Chondrocyte (in vitro differentiated cells): ENCODE measurements at regions not wholly inside any gene's neighbourhood (a gene's known extent, or its start where the extent isn't known, plus 50 kb on each side); places are given as distances from the start of the nearest gene placed in this dataset.

ENCODE experiments used
- DNase-seq: peaks from one replicate; pipeline ENCODE4 v3.0.0; 2021; ENCODE audit warnings: mixed read lengths, low spot score
- H3K27ac Mint-ChIP-seq: one replicate; pipeline ENCODE4 v1.8.0; 2021; ENCODE audit warnings: mild to moderate bottlenecking, moderate library complexity, mixed read lengths; ENCODE audit not compliant: unreplicated experiment
- H3K27me3 Mint-ChIP-seq: 2 replicates; pipeline ENCODE4 v1.8.0; 2021; ENCODE audit warnings: low read depth, mixed read lengths
- H3K36me3 Mint-ChIP-seq: 2 replicates; pipeline ENCODE4 v1.8.0; 2021; ENCODE audit warnings: low read depth, mixed read lengths
- H3K4me1 Mint-ChIP-seq: 2 replicates; pipeline ENCODE4 v1.8.0; 2021; ENCODE audit warnings: low read depth, mild to moderate bottlenecking, mixed read lengths
- H3K4me3 Mint-ChIP-seq: one replicate; pipeline ENCODE4 v1.8.0; 2021; ENCODE audit warnings: mild to moderate bottlenecking, moderate library complexity, mixed read lengths; ENCODE audit not compliant: unreplicated experiment
- H3K9me3 Mint-ChIP-seq: 2 replicates; pipeline ENCODE4 v1.8.0; 2021; ENCODE audit warnings: low read depth, mixed read lengths
- CTCF ChIP-seq: fragments of 200-600 bp; sonication (generic); IDR thresholded peaks from 2 replicates; pipeline ENCODE4 v1.5.0; 2021; ENCODE audit warnings: antibody characterized with exemption, mild to moderate bottlenecking, moderate library complexity

- no peaks in the 10 kb centered on the region for H3K36me3 Mint-ChIP-seq
- H3K4me3 Mint-ChIP-seq: no peak overlapping the region
- peaks cover 8% of the 10 kb centered on the region for H3K27me3 Mint-ChIP-seq
- H3K27ac Mint-ChIP-seq: no peak overlapping the region
- peaks cover 8% of the 10 kb centered on the region for H3K9me3 Mint-ChIP-seq
- no peak for TF ChIP-seq CTCF
- no peaks in the 10 kb centered on the region for H3K4me1 Mint-ChIP-seq
- DNase-seq: no peak
These were observed 1242.5 kb downstream of the TBC1D22A start for GRCh38 chr22:48004936-48005335.

GRCh38 chr22:48004038-48004437 lies 1241.6 kb downstream of the TBC1D22A start:
- Mint-ChIP-seq H3K4me1 (no peaks in the 10 kb centered on the region), H3K27ac (no peak overlapping the region), H3K27me3 (peaks cover 8% of the 10 kb centered on the region), H3K9me3 (peaks cover 8% of the 10 kb centered on the region), H3K36me3 (no peaks in the 10 kb centered on the region), H3K4me3 (no peak overlapping the region)
- no peak for TF ChIP-seq CTCF
- no peak for DNase-seq

- H3K36me3 Mint-ChIP-seq: no peaks in the 10 kb centered on the region
- H3K27me3 Mint-ChIP-seq: peaks cover 10% of the 10 kb centered on the region
- no peak for DNase-seq
These were observed 1238.7 kb downstream of the TBC1D22A start for GRCh38 chr22:48001101-48001500.

GRCh38 chr22:47997612-47998011 lies 1235.2 kb downstream of the TBC1D22A start:
- DNase-seq: no peak
- H3K4me3 Mint-ChIP-seq: no peak overlapping the region
- H3K36me3 Mint-ChIP-seq: no peaks in the 10 kb centered on the region
- peaks cover 6% of the 10 kb centered on the region for H3K27me3 Mint-ChIP-seq
- no peak for TF ChIP-seq CTCF
- H3K27ac Mint-ChIP-seq: no peak overlapping the region
- H3K9me3 Mint-ChIP-seq: peaks cover 11% of the 10 kb centered on the region
- no peaks in the 10 kb centered on the region for H3K4me1 Mint-ChIP-seq

More at GRCh38 chr22:48001101-48001500, 1238.7 kb downstream of the TBC1D22A start:
- Mint-ChIP-seq H3K9me3 (peaks cover 11% of the 10 kb centered on the region), H3K4me3 (no peak overlapping the region), H3K27ac (no peak overlapping the region), H3K4me1 (no peaks in the 10 kb centered on the region)
- no peak for TF ChIP-seq CTCF

GRCh38 chr22:47997052-47997590 lies 1234.7 kb downstream of the TBC1D22A start:
- peaks cover 6% of the 10 kb centered on the region for H3K27me3 Mint-ChIP-seq
- H3K4me3 Mint-ChIP-seq: no peak overlapping the region
- H3K9me3 Mint-ChIP-seq: peaks cover 11% of the 10 kb centered on the region
- no peak overlapping the region for H3K27ac Mint-ChIP-seq
- no peaks in the 10 kb centered on the region for H3K36me3 Mint-ChIP-seq
- DNase-seq: no peak
- TF ChIP-seq CTCF: no peak
- no peaks in the 10 kb centered on the region for H3K4me1 Mint-ChIP-seq
